Heart right ventricle (tissue), 16 donors: ENCODE measurements at regions not wholly inside any gene's neighbourhood (a gene's known extent, or its start where the extent isn't known, plus 50 kb on each side); places are given as distances from the start of the nearest gene placed in this dataset.

ENCODE experiments used
- ATAC-seq, 8 donors: fragments of 200-7000 bp; cut with Tn5 transposase; one replicate each; pipeline ENCODE4 v1.9.1; 2020; ENCODE audit warnings: mild to moderate bottlenecking in 8 of 8, moderate library complexity in 8 of 8, moderate number of reproducible peaks in 1 of 8
- DNase-seq, 2 donors: peaks; one replicate each; pipeline ENCODE4 v3.0.0-alpha.2; 2020
- H3K27ac ChIP-seq, 10 donors: fragments of 200-600 bp; sonication (generic) in 2 of 10; one replicate each; pipeline versions ENCODE4 v1.5.0 to v1.8.0; 2020 to 2022; ENCODE audit warnings: mild to moderate bottlenecking in 3 of 10
- H3K27me3 ChIP-seq, 7 donors: fragments of 200-600 bp; one replicate each; pipeline ENCODE4 v1.8.0; 2021 to 2022; ENCODE audit warnings: mild to moderate bottlenecking in 2 of 7
- H3K36me3 ChIP-seq, 9 donors: fragments of 200-600 bp; sonication (generic) in 1 of 9; one replicate each; pipeline versions ENCODE4 v1.5.0 to v1.8.0; 2020 to 2022; ENCODE audit warnings: mild to moderate bottlenecking in 2 of 9
- H3K4me1 ChIP-seq, 9 donors: fragments of 200-600 bp; sonication (generic) in 1 of 9; one replicate each; pipeline versions ENCODE4 v1.5.0 to v1.8.0; 2020 to 2022; ENCODE audit warnings: mild to moderate bottlenecking in 4 of 9
- H3K4me3 ChIP-seq, 10 donors: fragments of 200-600 bp; sonication (generic) in 2 of 10; one replicate each; pipeline versions ENCODE4 v1.5.0 to v1.8.0; 2020 to 2022; ENCODE audit warnings: mild to moderate bottlenecking in 7 of 10, moderate library complexity in 2 of 10
- H3K9me3 ChIP-seq, 11 donors: fragments of 200-600 bp in 10 of 11; sonication (generic) in 2 of 11; one replicate each; pipeline versions ENCODE4 v1.5.0 to v1.8.0; 2013 to 2022; ENCODE audit warnings: mild to moderate bottlenecking in 2 of 11, control low read depth in 1 of 11, moderate library complexity in 1 of 11
- WGBS, 2 donors: extraction: QIAGEN DNeasy Blood & Tissue Kit; methylation state at CpG; one replicate each; pipeline ENCODE4 v1.1.7; 2013; ENCODE audit warnings: inconsistent platforms in 1 of 2; 5-methylcytosine and 5-hydroxymethylcytosine counted together
- intact Hi-C, 10 donors: fragments of 100-400 bp; cut with DNase I; formaldehyde crosslinking; loops; one replicate each; pipeline versions ENCODE4 v1.11.1 to v1.14.2; 2022
- TF ChIP-seq, protein P1 (sequence below), 9 donors: fragments of 200-600 bp; sonication (generic) in 2 of 9; IDR thresholded peaks; one replicate each; pipeline versions ENCODE4 v1.5.0 to v1.8.0; 2021 to 2022; ENCODE audit warnings: antibody characterized with exemption in 9 of 9, mild to moderate bottlenecking in 5 of 9, moderate library complexity in 1 of 9
- donor health status: Arrhythmogenic right ventricular cardiomyopathy.
- donor health status: ischemic (EF 13 %, LVEDD 7.1; RV severe dilation, severe dysfunction).
- donor health status: healthy with polysubstance abuse.
- donor health status: DM: no; HTN: yes; CAD: no.
- donor health status: DM: no; HTN: no; CAD: no.
- donor health status: ischemic (EF 25% LVEDD 6.9; RV normal size, moderate dysfunction).
- donor health status: ischemic (EF 25% LVEDD 5.7; RV mildly dilated, moderate dysfunction).
- donor health status: healthy.
- donor health status: DM: yes; HTN: yes; CAD: no.
- donor health status: Ischemic cardiomyopathy.
- donor health status: ischemic (EF 35%, LVEDD 5.7; RV mildly dilated, moderate dysfunction).
- donor health status: nonischemic (EF 11% LVEDD 7.7; RV severe dilation, severe dysfunction).
- donor health status: DM: yes; HTN: yes; CAD: no.
- donor health status: PGD.
- donor health status: ischemic (EF 29% LVEDD 5.4; RV normal size, mild dysfunction).
- donor health status: nonischemic (EF 23%, LVEDD 6.1; RV moderate dilation, normal function).

DNA sequence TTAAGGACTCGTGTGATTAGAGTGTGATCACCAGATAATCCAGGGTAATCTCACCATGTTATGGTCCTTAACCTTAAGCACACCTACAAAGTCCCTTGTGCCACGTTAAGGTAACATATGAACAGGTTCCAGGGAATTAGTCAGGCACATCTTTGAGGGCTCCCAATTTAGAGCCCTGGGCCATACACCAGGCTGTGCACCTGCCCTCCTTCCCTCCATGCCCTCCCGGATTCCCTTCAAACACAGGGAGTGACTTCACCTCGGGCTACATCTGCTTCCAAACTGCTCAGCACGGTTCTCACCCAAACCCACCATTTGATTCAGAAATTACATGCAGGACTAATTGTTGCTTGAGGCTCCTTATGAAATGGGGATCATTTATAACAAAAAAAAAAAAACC lies 93.9 kb upstream of the HABP2 start:
- Histone ChIP-seq H3K4me1 (peaks cover 0 to 7% (median 0%) of the 10 kb centered on the region in 9 donors), H3K27ac (no peak overlapping the region), H3K4me3 (no peak overlapping the region), H3K36me3 (no peaks in the 10 kb centered on the region), H3K27me3 (peaks cover 0 to 23% (median 12%) of the 10 kb centered on the region in 7 donors), H3K9me3 (peaks cover 0 to 5% (median 0%) of the 10 kb centered on the region in 11 donors)
- intact Hi-C loops: no loop called here
- ATAC-seq (no peak), DNase-seq (no peak)
- TF ChIP-seq, protein P1, sequence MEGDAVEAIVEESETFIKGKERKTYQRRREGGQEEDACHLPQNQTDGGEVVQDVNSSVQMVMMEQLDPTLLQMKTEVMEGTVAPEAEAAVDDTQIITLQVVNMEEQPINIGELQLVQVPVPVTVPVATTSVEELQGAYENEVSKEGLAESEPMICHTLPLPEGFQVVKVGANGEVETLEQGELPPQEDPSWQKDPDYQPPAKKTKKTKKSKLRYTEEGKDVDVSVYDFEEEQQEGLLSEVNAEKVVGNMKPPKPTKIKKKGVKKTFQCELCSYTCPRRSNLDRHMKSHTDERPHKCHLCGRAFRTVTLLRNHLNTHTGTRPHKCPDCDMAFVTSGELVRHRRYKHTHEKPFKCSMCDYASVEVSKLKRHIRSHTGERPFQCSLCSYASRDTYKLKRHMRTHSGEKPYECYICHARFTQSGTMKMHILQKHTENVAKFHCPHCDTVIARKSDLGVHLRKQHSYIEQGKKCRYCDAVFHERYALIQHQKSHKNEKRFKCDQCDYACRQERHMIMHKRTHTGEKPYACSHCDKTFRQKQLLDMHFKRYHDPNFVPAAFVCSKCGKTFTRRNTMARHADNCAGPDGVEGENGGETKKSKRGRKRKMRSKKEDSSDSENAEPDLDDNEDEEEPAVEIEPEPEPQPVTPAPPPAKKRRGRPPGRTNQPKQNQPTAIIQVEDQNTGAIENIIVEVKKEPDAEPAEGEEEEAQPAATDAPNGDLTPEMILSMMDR (IDR thresholded peaks at IDR 0.05): no peak
- 78 to 83% methylated on average over 5 of the region's 5 CpGs for WGBS, 2 donors

DNA sequence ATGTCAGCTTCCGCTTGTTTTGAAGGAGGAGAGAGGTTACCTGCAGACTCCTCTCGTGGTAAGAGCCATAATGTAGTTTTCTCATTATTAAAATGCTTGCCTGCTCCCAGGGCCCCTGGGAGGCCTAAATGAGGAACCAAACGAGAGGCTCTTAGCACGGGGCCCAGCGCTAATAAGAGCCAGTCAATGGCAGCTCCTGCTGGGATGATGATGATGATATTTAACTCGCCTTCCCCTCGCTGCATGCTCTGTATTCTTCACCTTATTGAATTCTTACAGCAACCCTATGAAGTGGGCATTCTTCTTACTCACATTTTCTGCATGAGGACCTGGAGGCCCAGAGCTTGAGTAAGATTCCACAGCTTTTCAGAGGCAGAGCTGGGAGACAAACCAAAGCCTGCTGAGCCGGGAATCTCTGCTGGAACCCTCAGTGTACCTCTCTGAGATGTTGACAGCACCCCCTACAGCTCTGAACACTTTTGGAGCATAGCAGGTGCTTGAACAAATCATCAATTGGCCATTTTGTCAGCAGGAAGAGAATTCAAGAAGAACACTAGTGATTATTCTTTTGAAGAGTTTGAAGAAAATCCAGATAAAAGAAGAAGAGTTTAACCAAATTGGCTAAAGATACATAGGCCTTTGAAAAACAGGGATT lies 93.1 kb upstream of the HABP2 start:
- 78 to 80% methylated on average over 8 of the region's 8 CpGs for WGBS, 2 donors
- DNase-seq (no peak), ATAC-seq (no peak)
- no peak overlapping the region for H3K4me3 ChIP-seq
- peaks cover 0 to 17% (median 6%) of the 10 kb centered on the region in 7 donors for H3K27me3 ChIP-seq
- peaks cover 0 to 5% (median 0%) of the 10 kb centered on the region in 11 donors for H3K9me3 ChIP-seq
- H3K4me1 ChIP-seq: peaks cover 0 to under 1% (median 0%) of the 10 kb centered on the region in 9 donors
- intact Hi-C loops: no loop called here
- no peaks in the 10 kb centered on the region for H3K36me3 ChIP-seq
- no peak overlapping the region for H3K27ac ChIP-seq
- TF ChIP-seq, protein P1 (IDR thresholded peaks at IDR 0.05): no peak

DNA sequence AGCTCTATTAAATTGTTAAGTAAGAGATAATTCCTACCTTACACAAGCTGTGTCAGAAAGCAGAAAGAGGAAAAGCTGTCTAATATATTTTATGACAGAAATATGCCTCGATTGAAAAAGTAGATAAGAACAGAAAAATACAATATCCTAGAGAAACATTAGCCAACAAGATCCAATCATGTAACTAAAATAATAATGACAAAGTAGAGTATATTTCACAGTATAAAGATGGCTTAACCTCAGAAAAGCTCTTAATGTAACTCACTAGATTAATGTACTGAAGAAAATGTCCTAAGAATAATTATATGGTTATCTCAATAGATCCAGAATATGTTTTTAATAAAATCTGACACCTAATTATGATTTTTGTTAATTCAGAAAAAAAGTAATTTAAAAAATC lies 89.8 kb upstream of the HABP2 start:
- WGBS, 2 donors: 53 to 56% methylated on average over 1 of the region's 1 CpG
- H3K27me3 ChIP-seq: peaks cover 0 to 13% (median 6%) of the 10 kb centered on the region in 7 donors
- TF ChIP-seq, protein P1 (IDR thresholded peaks at IDR 0.05): no peak
- ATAC-seq (no peak), DNase-seq (no peak)
- no peaks in the 10 kb centered on the region for H3K9me3 ChIP-seq
- no peaks in the 10 kb centered on the region for H3K36me3 ChIP-seq
- H3K4me1 ChIP-seq: no peaks in the 10 kb centered on the region
- intact Hi-C loops: no loop called here
- no peak overlapping the region for H3K4me3 ChIP-seq
- no peak overlapping the region for H3K27ac ChIP-seq

DNA sequence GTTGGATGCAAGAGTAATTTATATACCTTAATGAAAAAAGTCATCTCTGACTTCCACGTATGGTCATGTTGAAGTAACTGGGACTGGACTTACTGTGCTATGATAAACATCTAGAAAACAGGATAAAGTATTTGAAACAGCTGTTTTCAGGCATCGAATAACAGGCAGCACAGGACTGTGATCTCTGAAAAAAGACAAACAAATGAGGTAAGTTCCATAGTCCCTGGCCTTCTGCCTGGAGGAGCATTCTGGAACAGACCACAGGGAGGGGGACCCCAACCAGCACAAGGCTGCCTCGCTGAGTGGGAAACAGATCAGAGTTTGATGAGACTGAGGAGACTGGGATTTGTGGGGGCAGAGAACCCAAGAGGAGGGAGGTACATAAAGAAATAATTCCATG lies 89.1 kb upstream of the HABP2 start:
- Histone ChIP-seq H3K4me1 (no peaks in the 10 kb centered on the region), H3K36me3 (no peaks in the 10 kb centered on the region), H3K27me3 (peaks cover 0 to 10% (median 3%) of the 10 kb centered on the region in 7 donors), H3K4me3 (no peak overlapping the region), H3K27ac (no peak overlapping the region), H3K9me3 (no peaks in the 10 kb centered on the region)
- WGBS, 2 donors: 35 to 48% methylated on average over 3 of the region's 3 CpGs
- TF ChIP-seq, protein P1 (IDR thresholded peaks at IDR 0.05): no peak
- ATAC-seq: peak in 1 of 8 donors; percentile 35
- intact Hi-C loops: no loop called here
- no peak for DNase-seq
